SHP77 treated with DMSO at 0.1 percent for 48 hours (cell line): ENCODE measurements at regions not wholly inside any gene's neighbourhood (a gene's known extent, or its start where the extent isn't known, plus 50 kb on each side); places are given as distances from the start of the nearest gene placed in this dataset.

Source experiments
- DNase-seq: peaks from one replicate; lab custom pipeline; 2025; lab: John Stamatoyannopoulos, UW

DNA sequence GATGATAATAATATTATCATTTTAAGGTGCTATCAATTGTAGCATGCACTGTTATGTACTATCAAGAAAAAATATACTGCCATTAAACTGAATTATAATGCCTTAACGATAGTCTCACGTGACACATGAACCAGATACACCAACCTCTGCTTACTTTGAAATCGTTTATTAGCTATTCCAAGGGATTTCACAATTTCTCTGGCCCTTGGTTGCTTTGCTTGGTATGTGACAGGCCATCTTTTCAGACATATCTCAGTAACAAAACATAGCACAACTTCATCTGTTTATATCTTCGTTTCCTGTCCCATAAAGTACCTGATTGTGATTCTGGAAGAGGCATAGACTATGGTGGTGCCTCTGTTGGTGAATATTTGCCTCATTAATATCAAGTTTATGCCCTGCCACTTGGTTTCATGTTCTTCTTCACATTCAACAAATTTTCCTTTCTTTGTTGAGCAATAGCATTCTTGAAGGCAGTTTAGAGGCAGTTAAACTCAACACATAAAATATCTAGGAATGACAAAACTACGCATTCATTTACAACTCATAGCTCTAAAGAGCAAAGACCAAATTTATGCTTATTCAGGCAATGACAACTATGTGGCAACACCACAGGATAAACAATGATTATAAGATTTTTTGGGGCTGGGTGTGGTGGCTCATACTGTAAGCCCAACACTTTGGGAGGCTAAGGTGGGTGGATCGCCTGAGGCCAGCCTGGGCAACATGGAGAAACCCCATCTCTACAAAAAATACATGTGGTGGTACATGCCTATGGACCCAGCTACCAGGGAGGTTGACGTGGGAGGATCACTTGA, 84.3 kb downstream of the MCFD2 start:
- DNase-seq = no peak

- DNase-seq = no peak
Measured at GRCh38 chr2:46829231-46829995, 86.2 kb downstream of the MCFD2 start.

GRCh38 chr2:46828491-46829230, 86.9 kb downstream of the MCFD2 start:
- no peak for DNase-seq

- no peak for DNase-seq
Measured at GRCh38 chr2:46828135-46828438, 87.5 kb downstream of the MCFD2 start.

DNA sequence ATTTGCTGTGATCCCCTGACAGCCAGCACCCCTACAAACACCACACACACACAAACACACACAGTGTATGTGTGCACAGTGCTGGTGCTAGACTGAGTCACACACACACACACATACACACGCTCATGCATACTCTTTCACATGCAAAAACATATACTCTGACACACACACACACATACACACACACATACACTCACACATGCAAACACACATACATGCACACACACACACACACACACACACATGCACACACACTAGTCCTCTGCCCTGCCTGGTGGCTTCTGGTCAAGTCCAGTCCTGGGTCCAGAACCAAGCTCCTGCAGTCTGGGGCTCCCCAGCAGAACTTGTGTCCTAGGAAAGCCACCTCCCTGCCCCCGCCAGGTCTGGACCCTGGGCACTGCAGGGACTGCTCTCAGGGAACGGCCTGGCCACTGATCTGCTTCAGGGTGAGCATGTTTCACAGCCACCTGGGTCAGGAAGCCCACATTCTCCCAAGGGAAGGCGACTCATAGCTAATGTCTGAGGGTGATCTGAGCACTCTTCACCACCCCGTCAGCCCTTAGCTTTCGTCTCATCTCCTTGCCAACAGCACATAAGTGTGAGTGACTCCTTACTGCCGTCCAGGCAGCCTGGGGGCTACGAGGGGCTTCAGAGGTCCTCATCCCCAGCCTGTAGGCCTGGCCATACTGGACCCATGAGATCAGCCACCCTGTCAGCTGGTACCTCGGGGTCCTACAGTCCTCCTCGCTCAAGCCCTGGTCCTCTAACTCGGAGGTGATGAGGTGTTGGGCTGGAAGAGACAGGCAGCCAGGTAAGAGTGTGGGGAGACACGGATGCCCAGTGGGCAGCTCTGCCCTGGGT, 88.1 kb downstream of the MCFD2 start:
- no peak for DNase-seq

DNA sequence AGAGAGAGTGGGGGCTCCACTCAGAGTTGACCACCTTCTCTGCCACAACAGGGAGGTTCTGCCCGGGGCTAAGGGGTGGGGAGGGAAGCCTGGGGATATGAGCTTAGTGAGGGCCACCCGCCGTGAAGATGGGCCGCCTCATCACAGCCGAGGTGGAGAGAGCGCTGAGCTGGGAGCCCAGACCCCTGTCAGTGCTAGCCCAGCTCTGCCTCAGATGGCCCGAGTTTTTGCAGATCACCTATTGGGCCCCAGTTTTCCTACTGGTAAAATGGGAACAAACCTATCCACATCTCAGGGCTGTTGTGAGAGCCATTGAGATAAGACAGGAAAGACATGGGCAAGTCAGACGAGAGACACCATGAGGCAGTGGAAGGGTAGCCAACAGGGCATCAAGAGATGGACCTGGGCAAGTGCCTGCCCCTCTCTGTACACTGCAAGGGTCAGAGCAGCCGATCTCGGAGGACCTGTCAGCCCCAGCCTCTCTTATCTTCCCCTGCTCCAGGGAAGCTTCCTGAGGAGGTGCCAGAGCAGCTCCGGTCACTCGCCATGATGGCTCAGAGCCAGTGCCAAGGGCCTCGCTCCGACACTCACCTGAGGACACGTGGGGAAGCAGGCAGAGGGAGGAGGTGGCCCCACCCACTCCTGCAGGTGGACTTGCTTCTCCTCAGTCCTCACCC, 88.9 kb downstream of the MCFD2 start:
- DNase-seq = no peak

DNA sequence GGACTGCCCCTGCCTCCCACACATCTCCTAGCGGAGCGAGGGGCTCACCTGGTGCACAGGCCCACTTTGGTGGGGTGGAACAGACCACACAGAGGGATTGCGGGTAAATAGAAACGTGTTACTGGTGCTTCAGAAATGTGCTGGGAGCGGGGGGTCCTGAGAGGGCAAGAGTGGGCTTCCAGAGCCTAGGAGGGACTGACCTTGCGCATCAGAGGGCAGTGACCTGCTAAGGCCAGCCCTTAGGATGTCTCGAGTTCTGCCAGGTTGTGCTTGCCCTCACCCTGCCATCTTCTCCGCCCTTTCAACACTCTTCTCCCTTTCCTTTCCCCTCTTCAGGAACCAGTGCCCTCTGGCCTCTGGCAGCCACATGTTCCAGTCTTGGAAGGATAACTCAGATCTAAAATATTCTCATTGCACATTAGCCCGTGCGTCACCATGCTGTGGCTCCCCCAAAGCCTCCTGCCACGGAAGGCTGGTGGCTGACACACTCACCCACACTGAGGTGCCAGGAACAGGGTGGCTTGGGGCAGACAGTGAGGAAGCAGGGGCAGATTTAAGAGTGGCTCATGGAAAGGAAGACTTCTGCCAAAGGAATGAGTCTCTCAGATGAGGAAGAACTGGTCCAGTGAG, 89.6 kb downstream of the MCFD2 start:
- no peak for DNase-seq

DNA sequence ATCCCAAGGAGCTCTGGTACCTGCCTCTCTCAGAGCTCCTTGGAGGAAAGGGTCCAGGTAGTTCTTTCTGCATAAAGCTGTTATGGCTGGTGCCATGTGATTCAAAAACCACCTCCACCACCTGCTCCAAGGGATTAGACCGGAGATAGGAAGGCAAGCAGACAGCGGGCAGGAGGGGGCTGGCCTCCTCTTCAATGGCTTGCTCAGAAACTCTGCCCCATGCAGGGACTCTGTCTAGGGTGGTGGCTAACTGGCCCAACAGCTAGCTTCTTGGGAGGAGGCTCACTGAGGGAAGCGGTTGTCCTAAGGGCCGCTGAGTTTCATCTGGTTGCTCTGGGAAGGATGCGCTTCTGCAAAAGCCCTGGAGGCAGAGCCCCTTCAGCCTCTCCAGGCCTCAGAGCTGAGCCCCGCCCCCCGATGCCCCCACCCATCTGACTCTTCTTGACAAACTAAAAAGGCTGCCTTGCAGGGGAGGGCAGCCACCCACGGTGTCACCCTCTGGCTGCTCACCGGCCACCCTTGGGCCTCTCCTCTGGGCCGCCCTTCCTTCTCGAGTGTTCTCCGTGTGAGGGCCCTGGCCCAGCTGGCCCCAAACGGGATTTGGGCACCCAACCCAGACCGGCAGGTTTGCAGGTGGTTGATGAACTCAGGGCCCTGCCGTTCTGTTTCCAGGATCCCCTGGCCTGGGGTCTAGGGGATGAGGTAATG, 90.2 kb downstream of the MCFD2 start:
- DNase-seq = no peak

DNA sequence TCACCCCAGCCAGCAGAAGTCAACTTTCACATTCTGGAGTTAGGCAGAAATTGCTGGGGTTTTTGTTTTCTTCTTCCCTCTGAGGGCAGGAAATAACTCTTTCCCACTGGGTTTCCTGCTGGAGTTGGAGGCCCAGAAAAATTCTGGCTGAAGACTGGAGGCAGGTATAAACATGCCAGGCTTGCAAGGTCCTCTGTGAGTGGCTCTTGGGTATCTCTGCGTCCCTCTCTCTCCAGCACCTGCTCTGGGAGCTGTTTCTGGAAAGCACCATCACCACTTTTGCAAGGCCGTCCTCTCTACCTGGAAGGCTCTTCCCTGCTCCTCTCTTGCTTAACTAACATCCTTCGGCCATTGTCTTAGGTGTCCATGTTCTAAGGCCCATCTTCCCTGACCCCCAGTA, 91.0 kb downstream of the MCFD2 start:
- no peak for DNase-seq

GRCh38 chr2:46821600-46821999, 94.0 kb downstream of the MCFD2 start:
- DNase-seq = no peak

DNA sequence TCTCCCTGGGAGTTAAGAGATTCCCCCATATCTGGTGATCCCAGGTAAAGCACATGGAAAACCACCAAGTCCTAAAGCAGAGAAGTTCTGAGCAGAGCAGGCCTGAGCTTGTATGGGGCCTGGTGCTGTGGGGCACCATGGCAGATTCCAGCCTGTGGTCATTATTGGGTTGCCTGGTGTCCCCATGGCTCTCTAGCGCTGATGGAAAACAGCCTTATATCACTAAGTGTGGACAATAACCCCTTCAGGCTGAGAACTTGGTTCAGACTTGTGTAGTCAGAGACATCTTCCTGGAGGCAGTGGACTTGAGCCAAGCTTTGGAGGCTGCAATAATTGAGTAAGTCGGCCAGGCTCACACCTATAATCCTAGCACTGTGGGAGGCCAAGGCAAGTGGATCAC, 96.8 kb downstream of the MCFD2 start:
- no peak for DNase-seq

- DNase-seq = no peak
Measured at GRCh38 chr2:46818141-46818621, 97.4 kb downstream of the MCFD2 start.

- no peak for DNase-seq
Measured at GRCh38 chr2:46816846-46817726, 98.5 kb downstream of the MCFD2 start.

- DNase-seq = no peak
Measured at GRCh38 chr2:46816151-46816845, 99.3 kb downstream of the MCFD2 start.

DNA sequence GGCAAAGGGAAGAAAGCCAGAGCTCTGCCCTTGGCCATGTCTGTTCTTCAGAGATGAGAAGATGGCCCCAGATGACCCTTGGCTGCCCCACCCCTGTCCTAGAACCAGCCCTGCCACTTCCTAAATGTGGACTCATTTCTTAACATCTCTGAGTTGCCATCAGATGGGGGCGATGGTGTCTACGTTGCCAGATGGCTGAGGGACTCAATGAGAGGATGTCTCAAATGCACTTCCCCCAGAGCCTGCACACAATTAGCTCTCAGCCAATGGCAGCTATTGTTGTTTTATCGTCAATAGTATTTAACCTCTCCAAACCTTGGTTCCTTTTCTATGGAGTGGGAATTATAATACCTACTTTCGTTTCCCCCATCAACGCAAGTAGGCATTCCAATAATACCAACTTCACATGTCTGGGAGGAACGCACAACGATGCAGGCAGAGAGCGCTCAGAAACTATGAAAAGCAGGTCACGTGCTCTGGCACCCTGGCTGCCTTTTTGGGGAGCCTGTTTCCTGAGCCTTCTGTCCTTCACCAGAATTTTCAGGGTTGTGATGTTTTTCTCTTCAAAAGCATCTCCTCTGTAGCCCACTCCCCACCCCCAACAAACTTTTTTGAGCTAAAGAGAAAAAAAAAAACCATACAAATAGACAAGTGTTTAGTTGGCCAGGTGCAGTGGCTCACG, 100.3 kb downstream of the MCFD2 start:
- no peak for DNase-seq

DNA sequence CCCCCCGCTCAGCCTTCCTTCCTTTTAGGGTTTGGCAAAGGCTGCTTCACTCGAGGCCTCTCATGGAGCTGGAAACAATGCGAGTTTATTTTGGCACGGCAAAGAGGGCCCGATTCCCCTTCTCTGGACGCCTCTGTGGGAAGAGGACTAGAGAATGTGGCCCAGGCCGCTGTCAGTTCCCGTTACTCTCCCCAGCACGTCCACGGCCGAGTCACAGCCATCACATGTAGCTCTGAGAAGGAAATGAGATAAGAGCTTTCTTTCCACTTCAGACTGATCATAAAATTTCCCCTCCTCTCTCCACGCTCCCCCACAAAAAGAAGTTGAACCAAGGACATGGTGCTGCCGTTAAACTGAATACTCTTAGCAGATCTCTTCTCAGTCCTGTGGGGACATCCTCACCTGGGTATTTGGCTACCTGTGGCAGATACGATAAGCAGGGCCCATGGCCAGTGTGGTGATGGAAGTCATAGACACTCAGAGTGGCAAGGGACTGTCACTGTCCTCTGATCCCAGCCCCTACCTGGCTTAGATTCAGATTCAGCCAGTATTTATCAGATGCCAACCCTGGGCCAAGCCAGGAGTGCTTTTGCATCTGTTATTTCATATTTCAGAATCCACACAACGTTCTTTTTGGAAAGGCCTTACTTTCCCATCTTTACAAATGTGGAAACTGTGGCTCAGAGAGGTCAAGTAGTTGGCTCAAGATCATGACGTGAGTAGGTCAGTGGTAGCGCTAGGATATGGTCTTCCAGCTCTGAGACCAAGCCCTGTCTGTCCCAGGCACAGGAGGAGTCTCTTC, 101.2 kb downstream of the MCFD2 start:
- no peak for DNase-seq

DNA sequence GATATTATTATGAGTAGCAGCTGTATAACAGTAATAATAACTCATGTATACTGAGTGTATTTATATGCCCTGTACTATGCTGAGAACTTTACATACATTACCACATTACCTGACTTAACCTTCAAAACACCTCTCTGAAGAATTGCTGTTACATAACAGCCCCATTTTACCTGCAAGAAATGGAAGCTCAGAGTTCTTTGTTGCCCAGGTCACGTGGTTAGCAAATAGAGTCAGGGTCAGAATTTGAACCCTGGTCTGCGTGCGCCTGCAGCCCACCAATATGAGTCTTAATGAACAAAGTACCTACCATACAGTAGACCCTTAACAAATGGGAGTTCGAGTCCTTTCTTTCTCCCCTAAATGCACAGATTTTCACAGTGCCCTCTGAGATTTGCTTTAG, 101.9 kb downstream of the MCFD2 start:
- DNase-seq = no peak
